Lung microvascular endothelial cell (primary cell): ENCODE measurements at regions not wholly inside any gene's neighbourhood (a gene's known extent, or its start where the extent isn't known, plus 50 kb on each side); places are given as distances from the start of the nearest gene placed in this dataset.
"Not testable (repeated sequence)": the region's sequence is repeated elsewhere in the genome, so short reads cannot be mapped to it uniquely, and the experiment has no call there.

Source experiments
- DNase-seq, 2 donors: peaks; one replicate each; pipeline versions ENCODE4 v3.0.0 to v3.0.0-alpha.2; 2010; ENCODE audit warnings: low read depth in 2 of 2

DNA sequence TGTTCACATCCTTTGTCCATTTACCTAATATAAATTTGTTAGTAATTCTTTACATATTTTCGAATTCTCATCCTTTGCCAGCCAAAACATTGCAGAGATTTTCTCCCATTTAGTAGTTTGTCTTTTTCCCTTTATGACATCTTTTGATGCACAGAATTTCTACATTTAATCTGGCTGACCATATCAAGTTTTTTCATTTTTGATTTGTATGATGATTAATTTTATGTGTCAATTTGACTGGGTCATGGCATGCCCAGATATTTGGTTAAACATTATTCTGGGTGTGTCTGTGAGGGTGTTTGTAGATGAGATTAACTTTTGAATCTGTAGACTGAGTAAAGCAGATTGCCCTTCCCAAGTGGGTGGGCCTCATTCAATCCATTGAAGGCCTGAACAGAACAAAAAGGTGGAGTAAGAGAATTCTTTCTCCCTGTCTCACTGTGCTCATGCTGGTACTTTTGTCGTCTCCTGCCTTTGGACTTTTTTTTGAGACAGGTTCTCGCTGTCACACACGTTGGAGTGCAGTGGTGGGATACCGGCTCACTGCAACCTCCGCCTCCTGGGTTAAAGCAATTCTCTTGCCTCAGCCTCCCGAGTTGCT lies 72.1 kb upstream of the EPB41L1 start:
- DNase-seq, result no peak

DNA sequence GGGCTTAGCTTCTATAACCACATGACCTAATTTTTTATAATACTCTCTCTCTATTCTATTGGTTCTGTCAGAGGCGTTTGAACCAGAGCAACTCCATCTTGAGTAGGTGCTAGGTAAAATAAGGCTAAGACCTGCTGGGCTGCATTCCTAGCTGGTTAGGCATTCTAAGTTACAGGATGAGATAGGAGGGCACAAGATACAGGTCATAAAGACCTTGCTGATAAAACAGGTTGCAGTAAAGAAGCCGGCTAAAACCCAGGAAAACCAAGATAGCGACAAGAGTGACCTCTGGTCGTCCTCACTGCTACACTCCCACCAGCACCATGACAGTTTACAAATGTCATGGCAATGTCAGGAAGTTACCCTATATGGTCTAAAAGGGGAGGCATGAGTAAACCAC lies 71.3 kb upstream of the EPB41L1 start:
- not testable (repeated sequence) for DNase-seq

DNA sequence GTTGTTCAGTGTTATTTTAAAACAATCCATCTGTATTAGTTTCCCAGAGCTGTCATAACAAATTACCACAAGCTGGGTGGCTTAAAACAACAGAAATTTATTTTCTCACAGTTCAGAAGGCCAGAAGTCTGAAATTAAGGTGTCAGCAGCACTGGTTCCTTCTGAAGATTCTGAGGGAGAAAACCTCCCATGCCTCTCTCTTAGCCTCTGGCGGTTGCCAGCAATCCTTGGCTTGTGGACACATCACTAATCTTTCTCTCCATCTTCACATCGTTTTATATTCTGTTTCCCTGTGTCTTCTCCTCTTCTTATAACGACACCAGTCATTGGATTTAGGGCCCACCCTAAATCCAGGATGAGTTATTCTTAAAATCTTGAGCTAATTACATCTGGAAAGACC lies 70.2 kb upstream of the EPB41L1 start:
- no peak for DNase-seq

DNA sequence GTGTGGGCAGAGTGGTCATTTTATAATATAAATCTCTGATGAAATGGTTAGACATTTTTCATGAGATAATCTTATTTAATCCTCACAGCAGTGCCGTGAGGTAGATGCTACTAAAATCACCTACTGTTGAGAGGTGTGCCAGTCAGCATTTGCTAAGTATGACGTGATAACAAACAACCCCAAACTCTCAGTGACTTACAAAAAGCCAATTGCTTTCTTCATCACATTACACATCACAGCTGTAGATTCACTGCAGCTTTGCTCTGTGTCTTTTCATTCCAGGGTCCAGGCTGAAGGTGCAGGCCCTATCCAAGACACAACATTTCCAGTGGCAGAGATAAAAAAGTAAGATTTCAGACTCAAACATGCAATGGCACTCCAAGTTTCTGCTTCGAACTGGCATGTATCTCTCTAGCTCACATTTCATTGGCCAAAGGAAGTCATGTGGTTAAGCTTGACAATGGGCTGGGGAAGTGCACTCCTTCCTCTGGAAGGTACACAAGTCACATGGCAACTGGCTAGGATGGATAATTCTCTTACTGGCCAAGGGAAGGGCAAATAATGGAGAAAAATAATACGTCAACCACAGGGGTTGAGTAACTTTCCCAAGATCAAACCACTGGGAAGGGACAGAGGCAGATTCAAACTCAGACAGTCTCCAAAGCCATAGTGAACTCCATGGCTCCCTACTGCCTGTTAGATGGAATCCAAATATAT lies 69.5 kb upstream of the EPB41L1 start:
- DNase-seq, result peak; percentile 22 to 75

DNA sequence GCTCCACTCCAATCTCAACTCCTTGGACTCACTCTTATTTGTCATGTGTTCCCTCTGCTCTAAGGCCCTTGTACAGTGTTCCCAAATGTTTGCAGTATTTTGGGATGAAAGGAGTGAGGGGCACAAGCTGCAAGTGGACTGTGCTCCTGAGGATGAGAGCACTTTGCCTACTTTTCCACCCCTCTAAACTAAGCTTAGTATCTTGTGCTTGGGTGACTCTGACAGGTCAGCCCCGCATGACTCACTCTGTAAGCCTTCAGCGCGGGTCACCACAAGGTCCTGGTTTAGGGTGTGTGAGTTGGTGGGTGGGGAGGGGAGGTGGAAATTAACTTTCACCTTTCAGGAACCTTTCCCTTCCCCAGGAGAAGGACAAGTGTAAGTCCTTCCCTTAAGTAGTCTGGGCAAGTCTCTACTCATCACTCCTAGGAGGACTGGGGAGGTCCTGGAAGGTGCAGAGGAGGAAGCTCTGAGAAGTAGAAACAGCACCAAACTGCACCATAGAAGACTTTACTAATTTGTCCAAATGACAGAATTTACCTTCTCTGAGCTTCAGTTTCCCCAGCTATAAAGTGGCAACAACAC lies 68.8 kb upstream of the EPB41L1 start:
- peak; percentile 16 to 50 for DNase-seq

DNA sequence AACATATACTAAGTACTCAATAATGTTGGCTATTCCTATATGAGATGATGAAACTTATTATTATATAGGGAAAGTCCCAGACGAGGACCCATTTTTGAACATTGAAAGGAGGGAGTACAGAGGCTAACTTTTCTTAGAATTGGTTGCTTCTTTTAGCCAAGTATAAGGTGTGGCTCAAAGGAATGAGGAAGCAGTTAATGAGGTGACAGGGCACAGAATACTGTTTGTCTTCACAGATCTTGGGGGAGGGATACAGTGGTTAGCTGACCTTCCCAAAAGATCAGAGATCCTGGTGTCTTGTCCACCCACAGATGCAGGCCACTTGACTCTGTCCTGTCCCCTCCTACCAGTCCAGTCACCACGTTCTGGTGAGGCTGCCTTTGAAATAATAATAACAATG lies 67.8 kb upstream of the EPB41L1 start:
- no peak for DNase-seq

DNA sequence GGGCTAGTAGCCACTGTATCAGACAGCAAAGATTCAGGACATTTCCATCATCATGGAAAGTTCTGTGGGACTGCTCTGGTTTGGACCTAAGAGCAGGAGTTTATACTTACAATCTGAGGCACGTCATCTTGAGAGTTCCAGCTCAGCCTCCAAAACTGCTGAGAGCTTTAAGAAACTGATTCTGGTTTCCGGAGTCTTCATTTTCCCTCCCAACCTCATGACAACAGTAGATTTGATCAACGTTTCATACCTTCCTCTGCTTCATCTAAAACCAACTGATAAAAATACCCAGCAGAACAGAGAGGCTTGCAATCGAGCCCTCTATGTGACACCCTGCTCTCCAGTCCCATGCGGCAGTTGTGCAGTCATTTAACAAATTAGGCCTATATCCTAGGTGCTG lies 64.3 kb upstream of the EPB41L1 start:
- no peak for DNase-seq

DNA sequence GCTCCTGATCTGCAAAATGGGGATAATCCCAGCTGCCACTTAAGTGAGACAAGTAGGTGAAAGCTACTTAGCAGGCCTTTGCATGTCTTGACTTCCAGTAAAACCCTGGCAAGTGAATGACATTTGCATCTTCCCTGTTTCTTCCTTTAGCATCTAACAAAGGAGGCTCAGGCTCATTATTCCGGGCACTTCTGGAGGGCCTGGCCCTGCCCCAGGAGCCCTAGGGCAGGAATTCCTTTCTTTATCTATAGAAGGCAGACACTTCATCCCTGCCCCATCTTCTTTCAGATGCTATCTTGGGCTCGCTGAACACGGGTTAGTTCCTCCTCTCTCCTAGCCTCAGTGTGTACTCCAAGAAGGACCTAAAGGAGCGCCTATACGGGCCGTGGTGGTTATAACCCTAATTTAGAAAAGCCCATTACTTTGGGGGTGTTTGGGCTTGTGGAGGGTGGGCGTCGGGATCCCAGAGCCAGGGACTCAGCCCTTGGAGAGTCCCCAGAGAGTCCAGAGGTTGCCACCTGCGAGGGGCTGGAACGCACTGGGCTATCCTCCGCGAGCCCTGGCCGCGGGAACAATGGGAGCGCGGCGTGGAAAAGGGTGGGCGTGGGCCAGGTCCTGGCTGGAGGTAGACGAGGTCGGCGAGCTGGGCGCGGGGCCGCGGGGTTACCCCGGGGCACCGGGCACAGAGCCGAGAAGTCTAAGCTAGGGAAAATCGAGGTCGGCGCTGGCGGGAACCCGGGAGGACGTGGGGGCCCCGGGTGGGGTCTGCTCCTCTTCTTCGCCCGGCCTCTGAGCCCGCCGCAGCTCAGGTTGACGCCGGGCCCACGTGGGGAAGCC lies 62.8 kb upstream of the EPB41L1 start:
- DNase-seq, result no peak

DNA sequence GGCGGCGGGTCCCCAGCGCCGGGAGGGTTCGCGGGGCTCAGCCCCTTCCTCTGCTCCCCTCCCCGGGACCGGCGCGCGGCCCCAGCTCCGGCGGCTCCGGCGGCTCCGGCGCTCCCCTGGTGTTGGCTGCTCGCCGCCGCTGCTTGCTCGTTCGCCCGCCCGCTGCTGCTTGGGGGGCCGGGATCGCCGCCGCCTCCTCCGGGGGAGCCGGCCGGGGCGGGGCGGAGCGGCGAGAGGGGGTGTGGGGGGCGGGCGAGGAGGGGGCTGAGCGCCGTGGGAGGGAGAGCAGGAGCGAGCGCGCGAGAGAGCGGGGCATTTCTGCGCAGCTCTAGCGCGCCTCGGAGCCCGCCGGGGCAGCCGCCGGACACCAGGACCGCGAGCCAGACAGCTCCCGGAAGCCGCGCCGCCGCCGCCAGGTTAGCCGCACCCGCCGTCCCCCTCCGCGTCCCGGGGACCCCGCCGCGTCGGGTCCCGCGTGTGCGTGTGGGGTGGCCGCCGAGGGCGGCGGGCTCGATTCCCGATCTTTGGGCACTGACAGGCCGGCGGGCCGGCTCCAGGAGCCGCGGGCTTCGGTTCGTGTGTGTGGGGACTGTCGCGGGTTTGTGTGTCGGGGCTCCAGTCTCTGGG lies 62.0 kb upstream of the EPB41L1 start:
- DNase-seq, result peak; percentile 40 to 44

DNA sequence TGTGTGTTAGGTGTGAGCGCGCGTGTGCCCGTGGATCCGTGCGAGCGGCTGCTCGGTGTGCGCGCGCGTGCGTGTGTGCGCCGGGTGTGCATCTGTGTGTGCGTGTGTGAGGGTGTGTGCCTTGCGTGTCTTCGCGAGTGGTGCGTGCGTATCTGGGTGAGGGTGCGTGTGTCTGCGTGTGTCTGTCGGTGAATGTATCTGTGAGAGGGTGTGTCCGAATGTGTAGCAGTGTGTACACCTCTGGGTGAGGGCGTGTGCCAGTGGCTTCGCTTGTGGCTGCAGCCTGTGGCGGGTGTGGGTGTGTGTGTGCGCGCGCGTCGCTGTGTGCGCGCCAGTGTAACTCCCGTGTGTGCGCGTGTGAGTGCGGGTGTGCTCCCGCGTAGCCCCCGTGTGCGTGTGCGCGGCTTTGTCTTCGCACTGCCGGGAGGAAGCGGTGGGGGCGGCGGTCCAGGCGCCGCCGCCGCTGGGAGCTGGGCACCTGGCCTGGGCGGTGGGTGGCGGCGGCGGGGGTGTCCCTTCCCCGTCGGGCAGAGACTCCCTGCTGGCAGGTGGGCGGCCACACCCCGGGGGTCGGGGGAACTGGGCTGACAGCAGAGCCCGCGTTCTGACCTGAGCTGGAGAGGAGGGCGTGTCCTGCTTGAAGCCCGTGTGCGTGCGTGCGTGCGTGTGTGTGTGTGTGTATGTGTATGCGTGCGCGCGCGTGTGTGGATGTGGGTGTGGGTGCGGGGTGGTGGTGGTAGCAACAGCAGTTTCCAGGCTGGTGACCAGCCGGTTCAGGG lies 61.3 kb upstream of the EPB41L1 start:
- peak; percentile 43 to 74 for DNase-seq

DNA sequence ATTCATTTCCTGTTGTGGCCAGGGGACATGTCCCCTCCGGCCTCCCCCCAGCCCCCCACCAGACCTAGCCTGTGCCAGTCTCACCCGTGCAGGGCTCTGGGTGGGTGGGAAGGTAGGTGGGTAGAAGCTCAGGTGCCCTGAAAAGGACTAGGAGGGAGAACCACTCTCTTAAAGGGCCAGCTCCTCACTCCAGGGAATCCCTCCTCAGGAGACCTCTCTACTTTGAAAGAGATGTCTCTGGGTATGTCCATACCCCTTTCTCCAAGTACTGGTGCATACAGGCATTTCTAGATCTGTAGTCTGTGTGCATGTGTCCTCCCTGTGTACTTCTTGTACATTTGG lies 60.8 kb upstream of the EPB41L1 start:
- DNase-seq, result no peak

DNA sequence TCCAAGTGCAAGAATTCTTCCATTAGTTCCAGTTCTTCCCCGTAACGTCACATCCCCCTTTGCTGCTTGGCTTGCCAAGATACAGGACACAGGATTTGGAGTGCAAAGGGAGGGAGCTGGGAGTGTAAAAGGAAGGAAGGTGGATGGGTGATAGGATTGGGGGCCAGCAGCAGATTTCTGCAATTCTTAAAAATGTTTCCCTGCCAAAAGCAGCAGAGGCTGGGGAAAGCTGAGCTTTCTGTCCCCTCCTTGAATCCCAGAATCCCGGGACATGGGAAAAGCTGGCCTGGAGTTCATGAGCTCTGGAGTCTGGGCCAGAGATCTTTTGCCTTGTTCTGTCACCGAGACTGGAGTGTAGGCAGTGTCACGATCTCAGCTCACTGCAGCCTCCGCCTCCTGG lies 60.0 kb upstream of the EPB41L1 start:
- DNase-seq, result peak; percentile 37 to 39

DNA sequence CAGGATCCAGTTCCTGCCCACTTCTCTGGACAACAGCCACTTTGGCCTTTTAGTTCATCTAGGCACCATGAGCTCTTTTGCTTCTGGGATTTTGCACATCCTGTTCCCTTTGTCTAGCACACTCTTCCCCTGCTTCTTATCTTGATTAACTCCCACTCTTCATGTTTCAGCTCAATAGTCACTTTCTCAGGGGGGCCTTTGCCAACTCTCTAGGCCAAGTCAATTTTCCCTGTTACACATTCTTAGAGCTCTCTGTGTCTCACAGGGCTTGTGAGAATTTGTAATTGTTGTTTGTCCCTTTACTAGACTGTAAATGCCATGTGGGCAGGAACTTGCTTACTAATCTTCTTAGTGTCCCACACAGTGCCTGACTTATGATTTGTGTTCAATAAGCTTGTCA lies 58.1 kb upstream of the EPB41L1 start:
- DNase-seq, result no peak

DNA sequence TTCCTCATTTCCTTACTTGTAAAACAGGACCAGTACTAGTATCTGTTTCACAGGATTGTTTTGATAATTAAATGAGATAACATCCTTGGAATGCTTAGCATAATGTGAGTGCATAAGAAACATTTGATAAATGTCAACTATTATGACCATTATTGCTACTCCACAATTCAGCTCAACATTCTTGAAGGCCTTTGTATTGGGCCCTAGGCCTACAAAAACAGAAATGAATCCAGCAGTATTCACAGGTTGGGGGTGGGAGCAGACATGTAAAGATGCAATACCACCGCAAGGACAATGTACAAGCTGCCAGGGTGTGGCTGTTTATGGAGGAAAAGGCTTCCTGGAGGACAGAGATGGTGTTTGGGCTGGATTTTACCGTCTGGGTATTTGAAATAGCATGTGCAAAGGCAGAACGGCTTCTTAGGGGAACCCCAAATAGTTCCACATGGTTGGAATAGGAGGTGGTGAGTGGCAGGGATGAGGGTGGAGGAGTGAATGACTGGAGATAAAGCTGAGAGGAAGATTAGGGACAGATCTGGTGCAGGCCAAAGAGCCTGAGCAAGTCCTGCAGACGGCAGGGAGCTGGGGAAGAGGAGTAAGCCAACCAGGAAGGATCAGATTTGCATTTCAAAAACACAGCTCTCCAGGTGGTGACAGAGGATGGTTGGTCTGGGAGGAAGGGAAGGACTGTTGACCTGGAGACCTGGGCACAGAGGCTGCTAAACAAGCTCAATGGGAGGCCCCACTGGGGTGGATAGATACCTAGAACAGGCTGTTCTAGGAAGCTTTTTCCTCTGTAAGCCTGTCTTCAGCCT lies 57.0 kb upstream of the EPB41L1 start:
- DNase-seq, result peak; percentile 10 to 42

DNA sequence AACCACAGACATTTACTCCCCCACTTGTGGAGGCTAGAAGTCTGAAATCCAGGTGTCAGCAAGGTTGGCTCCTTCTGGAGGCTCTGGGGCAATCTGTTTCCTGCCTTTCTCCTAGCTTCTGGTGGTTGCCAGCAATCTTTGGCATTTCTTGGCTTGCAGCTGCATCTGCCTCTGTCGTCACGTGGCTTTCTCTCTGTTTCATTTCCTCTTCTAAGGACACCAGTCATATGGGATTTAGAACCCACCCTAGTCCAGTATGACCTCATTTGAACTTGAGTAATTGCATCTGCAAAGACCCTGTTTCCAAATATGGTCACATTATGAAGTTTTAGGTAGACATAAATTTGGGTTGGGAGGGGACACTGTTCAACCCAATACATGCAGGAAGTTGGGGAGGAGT lies 56.2 kb upstream of the EPB41L1 start:
- peak; percentile 12 to 84 for DNase-seq

DNA sequence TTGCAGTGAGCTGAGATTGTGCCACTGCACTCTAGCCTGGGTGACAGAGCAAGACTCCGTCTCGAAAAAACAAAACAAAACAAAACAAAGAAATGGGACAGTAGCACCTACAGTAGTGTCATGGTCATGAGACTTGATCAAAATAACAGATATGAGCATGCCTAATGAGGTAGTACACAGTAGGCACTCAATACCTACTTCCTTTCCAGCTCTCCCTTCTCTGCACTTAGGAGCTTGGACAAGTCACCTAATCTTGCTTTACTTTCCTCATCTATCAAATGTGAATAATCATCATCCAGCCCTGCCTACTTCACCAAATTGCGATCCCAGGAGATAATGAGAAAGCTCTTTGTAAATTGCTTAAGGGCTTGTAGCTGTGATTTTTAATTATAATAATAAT lies 55.4 kb upstream of the EPB41L1 start:
- no peak for DNase-seq

DNA sequence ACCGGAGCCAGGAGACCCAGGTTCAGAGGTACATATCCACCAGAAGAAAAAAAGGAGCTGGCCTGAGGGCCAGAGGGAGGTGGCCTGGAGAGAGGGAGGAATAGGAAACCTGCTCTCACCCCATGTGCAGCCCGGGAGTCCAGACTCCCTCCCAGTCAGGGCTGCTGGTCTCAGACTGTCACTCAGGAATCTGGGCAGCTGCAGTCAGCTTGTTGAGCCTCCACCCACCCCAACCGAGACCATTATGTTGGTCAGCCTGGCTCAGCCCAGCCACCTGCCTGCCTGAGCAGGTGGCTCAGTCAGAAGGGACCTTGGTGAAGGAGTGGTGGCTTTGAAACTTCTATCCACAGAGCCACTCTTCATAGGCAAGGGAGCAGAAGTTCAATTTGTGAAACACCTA lies 53.3 kb upstream of the EPB41L1 start:
- DNase-seq, result no peak

DNA sequence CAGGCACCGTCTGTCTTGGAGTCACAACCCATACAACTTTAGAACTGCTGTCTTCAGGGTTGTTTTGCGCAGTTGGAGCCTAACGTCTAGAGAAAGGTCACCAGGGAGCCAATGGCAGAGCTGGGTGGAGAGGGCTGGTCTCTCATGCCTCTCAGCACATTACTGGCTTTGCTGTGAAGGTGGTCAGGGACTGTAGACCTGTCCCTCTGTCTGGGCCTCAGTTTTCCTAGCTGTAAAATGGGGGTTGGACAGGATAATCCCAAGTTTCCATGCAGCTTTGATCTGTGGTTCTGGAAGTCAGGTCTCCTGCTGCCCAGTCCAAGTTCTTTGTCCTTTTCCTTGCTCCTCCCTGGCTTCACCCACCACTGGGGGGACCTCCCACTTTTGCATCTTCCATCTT lies 52.2 kb upstream of the EPB41L1 start:
- no peak for DNase-seq

DNA sequence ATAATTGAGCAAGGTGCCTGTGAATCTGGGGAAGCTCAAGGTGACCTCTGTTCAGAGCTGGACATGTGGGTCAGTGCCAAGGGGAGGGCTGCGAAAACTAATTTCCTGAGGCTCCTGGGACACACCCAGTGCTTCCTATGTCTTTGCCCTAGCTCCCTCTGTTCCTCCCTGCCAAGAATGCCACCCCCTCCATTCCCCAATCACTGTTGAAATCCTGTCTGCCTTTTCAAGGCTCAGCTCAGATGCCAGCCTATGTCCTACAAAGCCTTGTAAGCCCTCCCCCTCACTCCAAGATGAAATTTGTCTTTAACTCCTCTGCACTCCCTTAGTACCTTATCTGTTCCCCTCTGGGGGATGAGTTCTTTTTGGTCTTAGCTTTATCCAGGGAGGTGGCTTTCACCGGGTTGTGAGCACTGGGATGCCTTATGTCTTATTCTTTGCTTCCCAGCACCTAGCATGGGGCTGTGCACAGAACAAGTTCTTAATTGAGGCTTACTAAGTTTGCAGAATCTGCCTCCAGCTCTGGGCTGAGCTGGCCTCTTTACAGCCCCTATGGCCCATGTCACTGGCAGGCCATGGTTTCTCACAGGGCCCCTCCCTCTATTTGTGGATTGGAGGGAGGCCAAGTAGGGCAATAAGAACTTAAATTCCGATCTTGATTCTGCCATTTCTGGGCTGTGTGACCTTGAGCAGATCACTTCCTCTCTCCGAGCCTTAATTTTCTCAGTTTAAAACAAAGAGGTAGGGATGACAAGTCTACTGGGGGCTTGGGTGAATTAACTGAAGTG lies 51.5 kb upstream of the EPB41L1 start:
- no peak for DNase-seq

DNA sequence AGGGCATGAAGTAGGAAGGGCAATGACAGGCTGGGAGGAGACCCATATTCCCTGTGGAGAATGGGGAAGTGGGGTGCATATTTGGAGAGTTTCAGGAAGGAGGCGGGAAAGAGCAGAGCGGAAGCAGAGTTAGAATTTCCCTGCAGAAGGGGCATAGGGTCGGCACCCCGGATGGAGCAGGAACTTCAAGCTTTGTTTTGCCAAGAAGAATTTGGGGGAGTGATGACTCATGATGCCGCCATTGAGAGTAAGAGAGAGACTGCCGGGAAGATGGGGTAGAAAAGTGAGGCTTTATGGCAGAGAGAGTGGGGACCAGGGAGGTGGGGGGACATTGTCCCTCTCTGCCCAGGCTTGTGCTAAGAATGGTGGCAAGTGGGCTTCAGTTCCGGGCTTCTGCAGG lies 50.3 kb upstream of the EPB41L1 start:
- DNase-seq, result no peak
